ENCODE measurements at regions not wholly inside any gene's neighbourhood (a gene's known extent, or its start where the extent isn't known, plus 50 kb on each side); places are given as distances from the start of the nearest gene placed in this dataset.

- CTCF ChIA-PET: no interaction called here
- Mint-ChIP-seq H3K4me1 (ENCODE audit: low read depth) (peaks cover 12% of the 10 kb centered on the region), H3K4me3 (no peak overlapping the region)
These were observed 100.5 kb downstream of the INHBB start for GRCh38 chr2:120446236-120447126.

DNA sequence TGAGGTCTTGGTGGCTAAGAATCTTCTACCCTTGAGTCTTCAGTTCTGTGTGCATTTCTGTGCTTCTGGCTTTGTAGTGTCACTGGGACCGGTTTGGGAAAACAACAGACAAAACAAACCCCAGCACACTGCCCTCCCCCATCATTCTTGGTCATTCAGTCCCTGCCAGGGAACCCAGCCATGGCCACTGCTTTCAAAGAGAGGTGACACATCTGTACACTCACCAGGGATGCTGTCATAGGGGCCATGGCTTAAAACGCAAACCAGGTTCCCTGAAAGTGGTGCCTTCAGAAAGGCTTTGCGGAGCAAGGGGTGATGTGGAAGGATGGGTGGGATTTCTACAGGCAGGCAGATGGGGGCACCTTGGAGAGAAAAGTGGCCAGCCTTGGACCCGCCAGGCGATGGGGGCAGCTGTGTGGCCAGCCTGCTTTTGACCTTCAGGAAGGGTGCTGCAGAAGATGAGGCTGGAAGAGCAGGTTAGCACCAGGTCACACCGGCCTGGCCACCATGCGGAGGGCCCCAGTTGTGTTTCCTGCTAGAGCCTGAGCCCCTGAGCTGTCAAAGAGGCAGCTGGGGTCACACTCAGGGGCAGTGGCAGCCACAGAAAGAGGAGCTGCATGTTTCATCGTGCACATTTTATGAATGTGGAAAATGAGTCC, 101.3 kb downstream of the INHBB start:
- ChIA-PET CTCF (no interaction called here), POLR2A (no interaction called here)
- peaks cover 11% of the 10 kb centered on the region for H3K4me1 Mint-ChIP-seq (ENCODE audit: low read depth)
- no peak overlapping the region for H3K4me3 Mint-ChIP-seq
- H3K9me3 Mint-ChIP-seq (ENCODE audit: insufficient read depth): no peaks in the 10 kb centered on the region
- peaks cover 27% of the 10 kb centered on the region for H3K27me3 Mint-ChIP-seq (ENCODE audit: low read depth)
- no peak overlapping the region for H3K27ac Mint-ChIP-seq
- ATAC-seq (no peak), DNase-seq (no peak)
- no peaks in the 10 kb centered on the region for H3K36me3 Mint-ChIP-seq (ENCODE audit: low read depth)

More at GRCh38 chr2:120446236-120447126, 100.5 kb downstream of the INHBB start:
- POLR2A ChIA-PET: no interaction called here
- no peak for DNase-seq
- ATAC-seq: no peak
- H3K27me3 Mint-ChIP-seq (ENCODE audit: low read depth): peaks cover 33% of the 10 kb centered on the region
- no peaks in the 10 kb centered on the region for H3K9me3 Mint-ChIP-seq (ENCODE audit: insufficient read depth)
- no peaks in the 10 kb centered on the region for H3K36me3 Mint-ChIP-seq (ENCODE audit: low read depth)
- no peak overlapping the region for H3K27ac Mint-ChIP-seq

DNA sequence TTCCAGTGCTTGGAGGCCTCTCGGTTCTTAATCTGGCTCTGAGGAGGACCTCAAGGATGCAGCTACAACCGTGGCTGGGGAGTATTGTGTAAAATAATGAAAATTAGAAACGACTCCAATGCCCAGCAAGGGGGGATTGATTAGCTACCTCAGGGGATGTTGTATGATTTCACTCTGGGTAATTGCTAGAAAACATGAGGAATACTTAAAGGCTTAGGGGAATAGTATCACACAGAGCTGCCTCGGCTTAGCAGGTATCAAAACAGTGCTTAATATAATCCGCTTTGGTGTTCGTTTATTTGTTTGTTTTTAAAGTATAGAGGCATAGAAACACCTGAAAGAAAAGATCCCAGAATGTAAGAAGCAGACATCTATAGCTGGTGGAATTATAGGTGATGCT, 102.5 kb downstream of the INHBB start:
- no peaks in the 10 kb centered on the region for H3K9me3 Mint-ChIP-seq (ENCODE audit: insufficient read depth)
- H3K27me3 Mint-ChIP-seq (ENCODE audit: low read depth): peaks cover 17% of the 10 kb centered on the region
- CTCF ChIA-PET: no interaction called here
- no peak for DNase-seq
- ATAC-seq: no peak
- no peak overlapping the region for H3K4me3 Mint-ChIP-seq
- POLR2A ChIA-PET: no interaction called here
- no peaks in the 10 kb centered on the region for H3K36me3 Mint-ChIP-seq (ENCODE audit: low read depth)
- peaks cover 2% of the 10 kb centered on the region for H3K4me1 Mint-ChIP-seq (ENCODE audit: low read depth)
- no peak overlapping the region for H3K27ac Mint-ChIP-seq

GRCh38 chr2:120448961-120449810, 103.2 kb downstream of the INHBB start:
- no peak for DNase-seq
- H3K27me3 Mint-ChIP-seq (ENCODE audit: low read depth): peaks cover 12% of the 10 kb centered on the region
- no peak overlapping the region for H3K4me3 Mint-ChIP-seq
- H3K27ac Mint-ChIP-seq: no peak overlapping the region
- no peaks in the 10 kb centered on the region for H3K4me1 Mint-ChIP-seq (ENCODE audit: low read depth)
- H3K36me3 Mint-ChIP-seq (ENCODE audit: low read depth): no peaks in the 10 kb centered on the region
- CTCF ChIA-PET: no interaction called here
- H3K9me3 Mint-ChIP-seq (ENCODE audit: insufficient read depth): no peaks in the 10 kb centered on the region
- POLR2A ChIA-PET: no interaction called here
- no peak for ATAC-seq

DNA sequence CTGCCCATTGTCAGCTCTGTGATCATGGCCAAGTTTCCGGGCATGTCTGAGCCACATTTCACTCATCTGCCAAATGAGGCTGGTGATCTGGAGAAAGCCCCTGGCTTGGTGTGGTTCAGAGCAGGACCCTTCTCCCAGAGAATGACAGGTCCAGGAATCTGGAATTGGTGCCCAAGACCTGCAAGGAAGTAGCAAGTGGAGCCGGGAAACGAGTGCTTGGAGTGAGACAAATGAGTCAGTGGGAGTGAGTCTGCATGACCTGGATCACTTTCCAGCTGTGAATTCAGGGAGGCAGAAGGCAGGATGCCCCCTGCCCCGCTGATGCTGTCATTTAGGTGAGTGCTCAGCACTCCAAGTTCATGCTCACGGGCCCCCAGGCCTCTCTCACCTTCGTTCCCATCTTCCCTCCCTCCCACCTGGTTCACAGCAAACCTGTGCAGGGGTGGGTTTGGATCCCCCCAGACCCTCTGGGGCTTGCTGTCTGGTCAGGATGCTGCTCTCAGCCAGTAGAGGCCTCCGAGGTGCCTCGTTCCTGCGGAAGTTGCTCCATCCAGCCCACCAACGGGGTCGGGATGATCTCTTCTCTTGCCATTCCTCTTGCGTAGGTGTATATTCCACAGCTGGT, 104.4 kb downstream of the INHBB start:
- Mint-ChIP-seq H3K36me3 (ENCODE audit: low read depth) (no peaks in the 10 kb centered on the region), H3K9me3 (ENCODE audit: insufficient read depth) (no peaks in the 10 kb centered on the region), H3K4me3 (no peak overlapping the region), H3K27ac (no peak overlapping the region), H3K4me1 (ENCODE audit: low read depth) (no peaks in the 10 kb centered on the region), H3K27me3 (ENCODE audit: low read depth) (peaks cover 12% of the 10 kb centered on the region)
- no peak for ATAC-seq
- no peak for DNase-seq
- CTCF ChIA-PET: no interaction called here
- POLR2A ChIA-PET: no interaction called here

GRCh38 chr2:120451334-120451733, 105.4 kb downstream of the INHBB start:
- Mint-ChIP-seq H3K36me3 (ENCODE audit: low read depth) (no peaks in the 10 kb centered on the region), H3K27me3 (ENCODE audit: low read depth) (peaks cover 11% of the 10 kb centered on the region), H3K4me1 (ENCODE audit: low read depth) (no peaks in the 10 kb centered on the region), H3K27ac (no peak overlapping the region), H3K4me3 (no peak overlapping the region), H3K9me3 (ENCODE audit: insufficient read depth) (no peaks in the 10 kb centered on the region)
- CTCF ChIA-PET: no interaction called here
- ATAC-seq (no peak), DNase-seq (no peak)
- POLR2A ChIA-PET: no interaction called here

- Mint-ChIP-seq H3K9me3 (ENCODE audit: insufficient read depth) (peaks cover 3% of the 10 kb centered on the region), H3K27me3 (ENCODE audit: low read depth) (peaks cover 11% of the 10 kb centered on the region), H3K36me3 (ENCODE audit: low read depth) (no peaks in the 10 kb centered on the region), H3K4me3 (no peak overlapping the region), H3K4me1 (ENCODE audit: low read depth) (no peaks in the 10 kb centered on the region), H3K27ac (no peak overlapping the region)
- ATAC-seq: no peak
- ChIA-PET POLR2A (no interaction called here), CTCF (no interaction called here)
- DNase-seq: no peak
These were observed 106.2 kb downstream of the INHBB start for GRCh38 chr2:120452131-120452530.

GRCh38 chr2:120452945-120453634, 107.2 kb downstream of the INHBB start:
- no peak overlapping the region for H3K27ac Mint-ChIP-seq
- H3K4me3 Mint-ChIP-seq: no peak overlapping the region
- ATAC-seq (no peak), DNase-seq (no peak)
- H3K9me3 Mint-ChIP-seq (ENCODE audit: insufficient read depth): peaks cover 12% of the 10 kb centered on the region
- POLR2A ChIA-PET: no interaction called here
- CTCF ChIA-PET: no interaction called here
- peaks cover 11% of the 10 kb centered on the region for H3K27me3 Mint-ChIP-seq (ENCODE audit: low read depth)
- no peaks in the 10 kb centered on the region for H3K4me1 Mint-ChIP-seq (ENCODE audit: low read depth)
- no peaks in the 10 kb centered on the region for H3K36me3 Mint-ChIP-seq (ENCODE audit: low read depth)

DNA sequence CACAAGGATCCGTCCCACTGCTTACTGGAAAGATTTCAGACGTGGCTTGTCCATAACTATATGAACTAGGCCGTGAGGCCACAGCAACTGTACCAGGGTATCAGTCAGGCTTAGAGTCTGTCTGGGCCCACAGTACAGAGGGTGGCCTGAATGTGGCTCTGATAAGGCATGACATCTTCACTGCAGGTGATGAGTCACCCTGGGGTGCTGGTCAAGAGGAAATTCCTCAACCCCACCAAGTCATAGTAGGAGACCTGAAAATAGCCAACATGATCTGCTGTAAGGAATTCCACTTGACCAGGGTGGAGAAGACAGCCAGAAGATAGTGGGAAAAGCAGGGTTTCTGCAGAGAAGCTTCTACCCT, 107.7 kb downstream of the INHBB start:
- Mint-ChIP-seq H3K27ac (no peak overlapping the region), H3K27me3 (ENCODE audit: low read depth) (peaks cover 11% of the 10 kb centered on the region), H3K4me3 (no peak overlapping the region), H3K4me1 (ENCODE audit: low read depth) (no peaks in the 10 kb centered on the region), H3K9me3 (ENCODE audit: insufficient read depth) (peaks cover 17% of the 10 kb centered on the region), H3K36me3 (ENCODE audit: low read depth) (no peaks in the 10 kb centered on the region)
- ATAC-seq (no peak), DNase-seq (no peak)
- CTCF ChIA-PET: no interaction called here
- POLR2A ChIA-PET: no interaction called here

- no peaks in the 10 kb centered on the region for H3K4me1 Mint-ChIP-seq (ENCODE audit: low read depth)
- peaks cover 11% of the 10 kb centered on the region for H3K27me3 Mint-ChIP-seq (ENCODE audit: low read depth)
- H3K4me3 Mint-ChIP-seq: no peak overlapping the region
- no peaks in the 10 kb centered on the region for H3K36me3 Mint-ChIP-seq (ENCODE audit: low read depth)
- ChIA-PET CTCF (no interaction called here), POLR2A (no interaction called here)
- ATAC-seq: no peak
- H3K27ac Mint-ChIP-seq: no peak overlapping the region
- H3K9me3 Mint-ChIP-seq (ENCODE audit: insufficient read depth): peaks cover 17% of the 10 kb centered on the region
- no peak for DNase-seq
These were observed 108.9 kb downstream of the INHBB start for GRCh38 chr2:120454654-120455385.

DNA sequence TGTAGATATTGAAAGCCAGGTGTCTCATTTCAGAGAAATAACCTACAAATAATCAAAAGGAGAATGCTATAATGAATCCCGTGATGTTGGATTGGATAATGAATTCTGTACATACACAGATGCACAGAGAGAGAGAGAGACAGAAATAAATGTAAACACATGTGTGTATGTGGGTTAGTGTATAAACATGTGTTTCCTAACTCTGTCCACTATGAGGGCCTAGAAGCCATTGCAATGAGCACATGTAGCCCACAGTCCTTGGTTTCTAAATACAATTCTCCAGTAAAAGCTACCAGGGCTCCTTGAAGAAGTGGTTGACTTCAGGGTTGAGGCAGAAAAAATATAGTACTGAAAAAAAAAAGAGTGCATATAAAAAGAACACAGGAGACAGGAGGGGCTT, 109.5 kb downstream of the INHBB start:
- ChIA-PET POLR2A (no interaction called here), CTCF (no interaction called here)
- Mint-ChIP-seq H3K36me3 (ENCODE audit: low read depth) (no peaks in the 10 kb centered on the region), H3K27ac (no peak overlapping the region), H3K27me3 (ENCODE audit: low read depth) (peaks cover 11% of the 10 kb centered on the region), H3K9me3 (ENCODE audit: insufficient read depth) (peaks cover 17% of the 10 kb centered on the region), H3K4me1 (ENCODE audit: low read depth) (no peaks in the 10 kb centered on the region), H3K4me3 (no peak overlapping the region)
- no peak for DNase-seq
- ATAC-seq: no peak
